ENCODE measurements at regions not wholly inside any gene's neighbourhood (a gene's known extent, or its start where the extent isn't known, plus 50 kb on each side); places are given as distances from the start of the nearest gene placed in this dataset.

GRCh38 chr5:68965926-68966325 lies 127.9 kb upstream of the SLC30A5 start:
- DNase-seq (ENCODE audit: low spot score) = no peak
- TF ChIP-seq CTCF (IDR thresholded peaks at IDR 0.05; ENCODE audit: borderline replicate concordance, control extremely low read depth, extremely low read depth, insufficient read depth, missing control alignments) = no peak
- in situ Hi-C loops (cut with MboI; ENCODE audit: low sequenced_read_pairs, unreplicated experiment) = no loop called here

GRCh38 chr5:68966596-68966995 lies 127.2 kb upstream of the SLC30A5 start:
- DNase-seq (ENCODE audit: low spot score) = no peak
- in situ Hi-C loops (cut with MboI; ENCODE audit: low sequenced_read_pairs, unreplicated experiment) = no loop called here
- no peak for TF ChIP-seq CTCF (IDR thresholded peaks at IDR 0.05; ENCODE audit: borderline replicate concordance, control extremely low read depth, extremely low read depth, insufficient read depth, missing control alignments)

- in situ Hi-C loops (cut with MboI; ENCODE audit: low sequenced_read_pairs, unreplicated experiment) = no loop called here
- no peak for DNase-seq (ENCODE audit: low spot score)
- no peak for TF ChIP-seq CTCF (IDR thresholded peaks at IDR 0.05; ENCODE audit: borderline replicate concordance, control extremely low read depth, extremely low read depth, insufficient read depth, missing control alignments)
Observed at GRCh38 chr5:68968429-68968828, 125.4 kb upstream of the SLC30A5 start.

- in situ Hi-C loops (cut with MboI; ENCODE audit: low sequenced_read_pairs, unreplicated experiment) = no loop called here
- no peak for TF ChIP-seq CTCF (IDR thresholded peaks at IDR 0.05; ENCODE audit: borderline replicate concordance, control extremely low read depth, extremely low read depth, insufficient read depth, missing control alignments)
- no peak for DNase-seq (ENCODE audit: low spot score)
Observed at GRCh38 chr5:68970617-68971016, 123.2 kb upstream of the SLC30A5 start.

GRCh38 chr5:68973696-68974095 lies 120.1 kb upstream of the SLC30A5 start:
- DNase-seq (ENCODE audit: low spot score) = no peak
- no peak for TF ChIP-seq CTCF (IDR thresholded peaks at IDR 0.05; ENCODE audit: borderline replicate concordance, control extremely low read depth, extremely low read depth, insufficient read depth, missing control alignments)
- in situ Hi-C loops (cut with MboI; ENCODE audit: low sequenced_read_pairs, unreplicated experiment) = no loop called here

GRCh38 chr5:68983043-68983442 lies 110.8 kb upstream of the SLC30A5 start:
- in situ Hi-C loops (cut with MboI; ENCODE audit: low sequenced_read_pairs, unreplicated experiment) = no loop called here
- TF ChIP-seq CTCF (IDR thresholded peaks at IDR 0.05; ENCODE audit: borderline replicate concordance, control extremely low read depth, extremely low read depth, insufficient read depth, missing control alignments) = no peak
- DNase-seq (ENCODE audit: low spot score) = no peak

- no peak for TF ChIP-seq CTCF (IDR thresholded peaks at IDR 0.05; ENCODE audit: borderline replicate concordance, control extremely low read depth, extremely low read depth, insufficient read depth, missing control alignments)
- in situ Hi-C loops (cut with MboI; ENCODE audit: low sequenced_read_pairs, unreplicated experiment) = no loop called here
- no peak for DNase-seq (ENCODE audit: low spot score)
Observed at GRCh38 chr5:68983959-68984358, 109.9 kb upstream of the SLC30A5 start.

All from GM13976 (cell line).